GM12878 (cell line): ENCODE measurements at regions not wholly inside any gene's neighbourhood (a gene's known extent, or its start where the extent isn't known, plus 50 kb on each side); places are given as distances from the start of the nearest gene placed in this dataset.

Experiments
- BHLHE40 ChIP-seq, 2 experiments: fragments of 450-650 bp in 1 of 2; IDR thresholded peaks; 2 replicates each; pipeline ENCODE4 v1.6.1; 2011 to 2017; ENCODE audit warnings: low read depth in 2 of 2, borderline replicate concordance in 1 of 2, improper control_type of control experiment in 1 of 2, low read length in 1 of 2, mild to moderate bottlenecking in 1 of 2
- JUNB ChIP-seq: IDR thresholded peaks from 2 replicates; pipeline ENCODE4 v1.6.1; 2016; ENCODE audit warnings: antibody characterized with exemption, mild to moderate bottlenecking
- POLR2A ChIP-seq: IDR thresholded peaks from 2 replicates; pipeline ENCODE4 v1.6.1; 2011; ENCODE audit warnings: low read depth, mild to moderate bottlenecking, low read length
- POLR2AphosphoS2 ChIP-seq: IDR thresholded peaks from 2 replicates; pipeline ENCODE4 v1.6.1; 2011; ENCODE audit warnings: low read depth, mild to moderate bottlenecking, low read length, improper control_type of control experiment, moderate library complexity
- RFX5 ChIP-seq: IDR thresholded peaks from 2 replicates; pipeline ENCODE4 v1.6.1; 2011; ENCODE audit warnings: low read depth, low read length, improper control_type of control experiment
- SIN3A ChIP-seq: IDR thresholded peaks from 2 replicates; pipeline ENCODE4 v1.6.1; 2012; ENCODE audit warnings: low read depth, low read length, improper control_type of control experiment
- ZNF217 ChIP-seq: fragments of 450-650 bp; IDR thresholded peaks from 2 replicates; pipeline ENCODE4 v1.6.1; 2017; ENCODE audit warnings: antibody characterized with exemption, mild to moderate bottlenecking
- TF ChIP-seq, protein P1 (sequence below), 3 experiments: IDR thresholded peaks in 2 of 3; conservative IDR thresholded peaks in 1 of 3; 2 replicates each; pipeline ENCODE4 v1.5.1; 2011; ENCODE audit warnings: low read depth in 3 of 3, low read length in 3 of 3, mild to moderate bottlenecking in 3 of 3, control low read depth in 2 of 3, moderate library complexity in 2 of 3, inconsistent platforms in 1 of 3, mixed read lengths in 1 of 3; ENCODE audit not compliant: control insufficient read depth in 2 of 3, insufficient read depth in 1 of 3; ENCODE audit errors: extremely low read depth in 1 of 3

DNA sequence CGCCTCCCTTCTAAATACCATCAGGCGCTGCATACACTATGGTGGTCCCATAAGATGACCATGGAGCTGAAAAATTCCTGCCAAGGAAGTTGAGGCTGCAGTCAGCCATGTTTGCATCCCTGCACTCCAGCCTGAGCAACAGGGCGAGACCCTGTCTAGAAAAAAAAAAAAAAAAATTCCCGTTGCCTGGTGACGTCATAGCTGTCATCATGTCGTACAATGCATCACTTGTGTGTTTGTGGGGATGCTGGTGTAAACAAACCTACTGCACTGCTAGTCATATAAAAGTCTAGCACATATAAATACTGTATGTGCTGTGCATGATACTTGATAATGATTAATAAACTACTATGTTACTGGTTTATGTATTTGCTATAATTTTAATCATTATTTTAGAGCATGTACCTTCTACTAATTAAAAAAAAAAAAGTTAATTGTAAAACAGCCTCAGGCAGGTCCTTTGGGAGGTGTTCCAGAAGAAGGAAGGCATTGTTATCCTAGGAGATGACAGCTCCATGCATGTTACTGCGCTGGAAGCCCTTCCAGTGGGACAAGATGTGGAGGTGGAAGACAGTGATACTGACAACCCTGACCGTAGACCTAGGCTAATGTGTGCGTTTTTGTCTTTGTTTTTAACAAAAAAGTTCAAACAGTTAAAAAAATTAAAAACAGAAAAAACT lies 132.6 kb downstream of the BANF2 start:
- TF ChIP-seq SIN3A (no peak), ZNF217 (no peak), POLR2A (no peak), JUNB (no peak), RFX5 (no peak), POLR2AphosphoS2 (no peak), BHLHE40 (IDR thresholded peaks at IDR 0.05; ENCODE audit: borderline replicate concordance in 1 of 2, low read depth in 2 of 2, low read length in 1 of 2) (no peak)
- TF ChIP-seq, protein P1, sequence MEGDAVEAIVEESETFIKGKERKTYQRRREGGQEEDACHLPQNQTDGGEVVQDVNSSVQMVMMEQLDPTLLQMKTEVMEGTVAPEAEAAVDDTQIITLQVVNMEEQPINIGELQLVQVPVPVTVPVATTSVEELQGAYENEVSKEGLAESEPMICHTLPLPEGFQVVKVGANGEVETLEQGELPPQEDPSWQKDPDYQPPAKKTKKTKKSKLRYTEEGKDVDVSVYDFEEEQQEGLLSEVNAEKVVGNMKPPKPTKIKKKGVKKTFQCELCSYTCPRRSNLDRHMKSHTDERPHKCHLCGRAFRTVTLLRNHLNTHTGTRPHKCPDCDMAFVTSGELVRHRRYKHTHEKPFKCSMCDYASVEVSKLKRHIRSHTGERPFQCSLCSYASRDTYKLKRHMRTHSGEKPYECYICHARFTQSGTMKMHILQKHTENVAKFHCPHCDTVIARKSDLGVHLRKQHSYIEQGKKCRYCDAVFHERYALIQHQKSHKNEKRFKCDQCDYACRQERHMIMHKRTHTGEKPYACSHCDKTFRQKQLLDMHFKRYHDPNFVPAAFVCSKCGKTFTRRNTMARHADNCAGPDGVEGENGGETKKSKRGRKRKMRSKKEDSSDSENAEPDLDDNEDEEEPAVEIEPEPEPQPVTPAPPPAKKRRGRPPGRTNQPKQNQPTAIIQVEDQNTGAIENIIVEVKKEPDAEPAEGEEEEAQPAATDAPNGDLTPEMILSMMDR (IDR thresholded peaks at IDR 0.05 in 2 of 3, conservative IDR thresholded peaks at IDR 0.05 in 1 of 3; ENCODE audit: control insufficient read depth in 2 of 3, extremely low read depth in 1 of 3, insufficient read depth in 1 of 3, low read depth in 3 of 3, low read length in 3 of 3): no peak
